Stomach (tissue), 4 donors: ENCODE measurements at regions not wholly inside any gene's neighbourhood (a gene's known extent, or its start where the extent isn't known, plus 50 kb on each side); places are given as distances from the start of the nearest gene placed in this dataset.

Source experiments
- CTCF ChIP-seq, 7 experiments: fragments of 450-650 bp in 4 of 7; fragments of 200-600 bp in 3 of 7; sonication (generic) in 3 of 7; IDR thresholded peaks; one replicate each; pipeline ENCODE4 v1.5.1; 2016 to 2019; ENCODE audit warnings: antibody characterized with exemption in 7 of 7, control low read depth in 2 of 7, mild to moderate bottlenecking in 1 of 7
- POLR2A ChIP-seq, 4 donors: fragments of 450-650 bp; IDR thresholded peaks; one replicate each; pipeline ENCODE4 v1.6.1; 2016; ENCODE audit warnings: antibody characterized with exemption in 4 of 4, control low read depth in 2 of 4, mild to moderate bottlenecking in 1 of 4, moderate library complexity in 1 of 4
- POLR2AphosphoS5 ChIP-seq, 3 donors: sonication (generic); formaldehyde crosslinking; IDR thresholded peaks; one replicate each; pipeline ENCODE4 v1.6.1; 2016; ENCODE audit warnings: antibody characterized with exemption in 3 of 3

GRCh38 chr7:120028636-120029035 lies 244.3 kb upstream of the KCND2 start:
- TF ChIP-seq CTCF (IDR thresholded peaks at IDR 0.05) = no peak
- TF ChIP-seq POLR2A (IDR thresholded peaks at IDR 0.05) = no peak
- TF ChIP-seq POLR2AphosphoS5 (IDR thresholded peaks at IDR 0.05) = no peak
